Vagina (tissue), 2 donors: ENCODE measurements at regions not wholly inside any gene's neighbourhood (a gene's known extent, or its start where the extent isn't known, plus 50 kb on each side); places are given as distances from the start of the nearest gene placed in this dataset.

Experiments used
- DNase-seq, 2 donors: peaks; one replicate each; pipeline ENCODE4 v3.0.0-alpha.2; 2017; ENCODE audit errors: extremely low spot score in 2 of 2
- H3K27ac ChIP-seq: fragments of 200-600 bp; sonication (generic); one replicate; pipeline ENCODE4 v1.5.1; 2019
- H3K27me3 ChIP-seq: fragments of 200-600 bp; sonication (generic); one replicate; pipeline ENCODE4 v1.5.1; 2019
- H3K36me3 ChIP-seq, 2 donors: fragments of 200-600 bp; sonication (generic); one replicate each; pipeline ENCODE4 v1.5.1; 2017 to 2019
- H3K4me1 ChIP-seq: fragments of 200-600 bp; sonication (generic); one replicate; pipeline ENCODE4 v1.5.1; 2019
- H3K4me3 ChIP-seq, 2 donors: fragments of 200-600 bp; sonication (generic); 1 replicate in 1 of 2; 2 replicates in 1 of 2; pipeline ENCODE4 v1.5.1; 2016 to 2019
- H3K9me3 ChIP-seq: fragments of 200-600 bp; sonication (generic); one replicate; pipeline ENCODE4 v1.5.1; 2019
- POLR2A ChIP-seq, 2 donors: fragments of 450-650 bp; IDR thresholded peaks; one replicate each; pipeline ENCODE4 v1.6.1; 2017; ENCODE audit warnings: antibody characterized with exemption in 2 of 2, mild to moderate bottlenecking in 2 of 2, moderate library complexity in 2 of 2
- POLR2AphosphoS5 ChIP-seq, 2 donors: sonication (generic); formaldehyde crosslinking; IDR thresholded peaks; one replicate each; pipeline ENCODE4 v1.9.0; 2017; ENCODE audit warnings: antibody characterized with exemption in 2 of 2, mild to moderate bottlenecking in 2 of 2, low read depth in 1 of 2; ENCODE audit not compliant: insufficient read depth in 1 of 2
- intact Hi-C: fragments of 100-400 bp; cut with DNase I; formaldehyde crosslinking; loops from one replicate; pipeline ENCODE4 v1.15.1; 2023
- TF ChIP-seq, protein P1 (sequence below), 3 experiments: fragments of 450-650 bp in 2 of 3; fragments of 200-600 bp in 1 of 3; sonication (generic) in 1 of 3; IDR thresholded peaks; one replicate each; pipeline ENCODE4 v1.5.1; 2017 to 2019; ENCODE audit warnings: antibody characterized with exemption in 3 of 3, mild to moderate bottlenecking in 2 of 3, moderate library complexity in 2 of 3

DNA sequence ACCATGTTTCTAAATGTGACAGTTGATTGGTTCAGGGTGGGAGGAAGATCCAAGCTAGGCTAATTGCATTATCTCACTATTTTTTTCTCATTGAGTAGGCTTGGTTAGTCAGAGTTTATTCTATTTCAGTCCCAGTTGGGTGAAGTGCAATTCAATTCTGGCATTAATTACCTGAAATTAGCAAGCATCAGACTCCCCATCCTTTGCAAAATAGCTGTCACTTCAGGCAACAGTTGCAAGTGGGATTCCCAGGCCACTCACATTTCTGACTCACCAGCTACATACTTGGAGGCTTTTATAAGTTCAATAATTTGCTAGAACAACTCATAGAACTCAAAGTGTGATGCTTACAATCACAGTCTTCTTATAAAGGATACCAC lies 155.8 kb upstream of the HAND2 start:
- H3K27me3 ChIP-seq = no peaks in the 10 kb centered on the region
- H3K4me3 ChIP-seq = no peak overlapping the region
- DNase-seq = no peak
- TF ChIP-seq, protein P1, sequence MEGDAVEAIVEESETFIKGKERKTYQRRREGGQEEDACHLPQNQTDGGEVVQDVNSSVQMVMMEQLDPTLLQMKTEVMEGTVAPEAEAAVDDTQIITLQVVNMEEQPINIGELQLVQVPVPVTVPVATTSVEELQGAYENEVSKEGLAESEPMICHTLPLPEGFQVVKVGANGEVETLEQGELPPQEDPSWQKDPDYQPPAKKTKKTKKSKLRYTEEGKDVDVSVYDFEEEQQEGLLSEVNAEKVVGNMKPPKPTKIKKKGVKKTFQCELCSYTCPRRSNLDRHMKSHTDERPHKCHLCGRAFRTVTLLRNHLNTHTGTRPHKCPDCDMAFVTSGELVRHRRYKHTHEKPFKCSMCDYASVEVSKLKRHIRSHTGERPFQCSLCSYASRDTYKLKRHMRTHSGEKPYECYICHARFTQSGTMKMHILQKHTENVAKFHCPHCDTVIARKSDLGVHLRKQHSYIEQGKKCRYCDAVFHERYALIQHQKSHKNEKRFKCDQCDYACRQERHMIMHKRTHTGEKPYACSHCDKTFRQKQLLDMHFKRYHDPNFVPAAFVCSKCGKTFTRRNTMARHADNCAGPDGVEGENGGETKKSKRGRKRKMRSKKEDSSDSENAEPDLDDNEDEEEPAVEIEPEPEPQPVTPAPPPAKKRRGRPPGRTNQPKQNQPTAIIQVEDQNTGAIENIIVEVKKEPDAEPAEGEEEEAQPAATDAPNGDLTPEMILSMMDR (IDR thresholded peaks at IDR 0.05) = no peak
- TF ChIP-seq POLR2AphosphoS5 (IDR thresholded peaks at IDR 0.05; ENCODE audit: insufficient read depth in 1 of 2, low read depth in 1 of 2) (no peak), POLR2A (IDR thresholded peaks at IDR 0.05) (no peak)
- no peak overlapping the region for H3K27ac ChIP-seq
- no peaks in the 10 kb centered on the region for H3K4me1 ChIP-seq
- H3K9me3 ChIP-seq = no peaks in the 10 kb centered on the region
- intact Hi-C loops = no loop called here
- H3K36me3 ChIP-seq = no peaks in the 10 kb centered on the region

DNA sequence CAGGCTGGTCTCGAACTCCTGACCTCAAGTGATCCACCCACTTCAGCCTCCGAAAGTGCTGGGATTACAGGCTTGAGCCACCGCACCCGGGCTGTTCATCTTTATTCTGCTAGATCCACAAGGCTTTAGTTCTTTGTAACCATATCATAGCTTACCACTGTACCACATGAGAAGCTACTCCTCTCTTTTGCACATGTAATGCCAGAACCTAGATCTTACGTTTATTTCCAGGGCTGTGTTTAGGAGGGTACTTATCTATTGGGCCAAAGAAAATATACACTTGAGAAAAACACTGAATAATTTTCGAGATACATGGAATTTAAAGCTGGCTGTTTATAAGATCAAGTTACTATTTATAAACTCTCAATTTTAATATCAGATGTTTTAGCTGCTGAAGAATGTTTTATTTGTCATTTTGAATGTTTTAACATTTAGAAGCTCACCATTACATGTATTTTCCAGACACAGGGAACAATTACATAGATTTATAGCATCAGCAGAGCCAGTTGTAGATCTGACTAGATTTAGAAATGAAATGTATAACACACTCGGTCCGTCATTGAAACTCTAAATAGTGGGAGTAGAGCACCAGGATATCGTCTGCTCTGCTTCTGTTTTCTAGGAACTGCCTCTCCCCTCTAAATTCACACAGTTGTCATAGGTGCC lies 155.3 kb upstream of the HAND2 start:
- no peak for TF ChIP-seq POLR2A (IDR thresholded peaks at IDR 0.05)
- TF ChIP-seq, protein P1 (IDR thresholded peaks at IDR 0.05) = no peak
- no peak for TF ChIP-seq POLR2AphosphoS5 (IDR thresholded peaks at IDR 0.05; ENCODE audit: insufficient read depth in 1 of 2, low read depth in 1 of 2)
- Histone ChIP-seq H3K36me3 (no peaks in the 10 kb centered on the region), H3K27ac (no peak overlapping the region), H3K27me3 (no peaks in the 10 kb centered on the region), H3K9me3 (no peaks in the 10 kb centered on the region), H3K4me1 (no peaks in the 10 kb centered on the region), H3K4me3 (no peak overlapping the region)
- DNase-seq = no peak
- intact Hi-C loops = no loop called here

DNA sequence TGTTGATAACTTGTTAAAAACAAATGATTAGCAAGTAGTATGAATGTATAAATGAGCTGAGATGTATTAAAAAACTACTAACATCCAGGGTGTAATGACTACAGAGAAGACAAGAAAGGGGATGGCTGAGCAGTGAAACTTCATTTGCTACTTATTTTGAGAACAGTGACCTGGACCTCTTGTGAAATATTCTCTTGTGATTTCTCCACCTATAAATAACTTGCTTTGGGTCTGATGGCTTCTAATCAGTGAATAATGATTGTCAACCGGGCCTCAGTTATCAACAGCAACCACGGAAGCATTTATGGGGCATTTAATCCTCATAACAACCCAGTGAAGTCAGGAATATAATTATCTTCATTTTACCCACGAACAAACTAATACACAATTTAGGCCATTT lies 154.2 kb upstream of the HAND2 start:
- Histone ChIP-seq H3K36me3 (no peaks in the 10 kb centered on the region), H3K4me1 (no peaks in the 10 kb centered on the region), H3K27ac (no peak overlapping the region), H3K4me3 (no peak overlapping the region), H3K27me3 (no peaks in the 10 kb centered on the region), H3K9me3 (no peaks in the 10 kb centered on the region)
- DNase-seq = no peak
- intact Hi-C loops = no loop called here
- no peak for TF ChIP-seq POLR2AphosphoS5 (IDR thresholded peaks at IDR 0.05; ENCODE audit: insufficient read depth in 1 of 2, low read depth in 1 of 2)
- TF ChIP-seq, protein P1 (IDR thresholded peaks at IDR 0.05) = no peak
- no peak for TF ChIP-seq POLR2A (IDR thresholded peaks at IDR 0.05)

DNA sequence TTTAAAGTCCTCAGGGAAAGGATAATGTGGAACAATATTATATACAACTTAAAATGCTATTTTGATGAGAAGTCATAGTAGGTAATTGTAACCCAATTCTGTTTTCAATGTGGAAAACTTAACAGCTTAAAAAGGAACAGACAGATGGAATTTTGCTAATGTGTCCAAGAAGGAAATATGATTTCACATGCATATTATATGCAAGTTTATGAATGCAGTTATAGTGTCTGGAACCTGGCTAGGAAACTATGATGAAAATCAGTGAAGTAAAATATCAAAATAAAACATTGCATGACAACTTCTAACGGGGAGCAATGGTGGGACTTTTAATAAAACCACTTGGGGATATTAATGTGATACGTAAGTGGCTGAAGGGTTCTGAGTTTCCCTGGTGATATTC lies 152.6 kb upstream of the HAND2 start:
- H3K36me3 ChIP-seq = no peaks in the 10 kb centered on the region
- no peak for DNase-seq
- TF ChIP-seq POLR2A (IDR thresholded peaks at IDR 0.05) (no peak), POLR2AphosphoS5 (IDR thresholded peaks at IDR 0.05; ENCODE audit: insufficient read depth in 1 of 2, low read depth in 1 of 2) (no peak)
- TF ChIP-seq, protein P1 (IDR thresholded peaks at IDR 0.05) = no peak
- H3K4me3 ChIP-seq = no peak overlapping the region
- H3K27me3 ChIP-seq = no peaks in the 10 kb centered on the region
- intact Hi-C loops = no loop called here
- no peaks in the 10 kb centered on the region for H3K9me3 ChIP-seq
- no peaks in the 10 kb centered on the region for H3K4me1 ChIP-seq
- H3K27ac ChIP-seq = no peak overlapping the region

DNA sequence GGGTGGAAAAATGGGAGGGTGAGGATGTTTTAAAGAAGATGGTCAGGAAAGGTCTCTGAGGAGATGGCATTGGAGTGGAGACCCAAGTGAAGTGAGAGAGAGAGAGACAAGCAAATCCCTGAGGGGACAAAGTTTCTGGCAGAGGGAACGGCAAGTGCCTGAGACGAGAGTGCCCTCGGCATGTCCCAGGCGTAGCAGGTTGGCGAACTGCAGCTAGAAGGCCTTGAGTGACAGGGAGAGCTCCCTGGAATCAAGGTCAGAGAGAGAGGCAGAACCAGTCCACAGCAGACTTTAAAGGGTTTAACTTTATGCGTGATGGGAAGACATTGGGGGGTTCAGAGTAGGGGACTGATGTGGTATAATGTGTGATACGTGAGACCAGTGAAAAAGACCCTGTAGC lies 150.2 kb upstream of the HAND2 start:
- TF ChIP-seq, protein P1 (IDR thresholded peaks at IDR 0.05) = no peak
- no peak for TF ChIP-seq POLR2AphosphoS5 (IDR thresholded peaks at IDR 0.05; ENCODE audit: insufficient read depth in 1 of 2, low read depth in 1 of 2)
- TF ChIP-seq POLR2A (IDR thresholded peaks at IDR 0.05) = no peak
- no peak for DNase-seq
- Histone ChIP-seq H3K4me3 (no peak overlapping the region), H3K27me3 (no peaks in the 10 kb centered on the region), H3K4me1 (no peaks in the 10 kb centered on the region), H3K9me3 (no peaks in the 10 kb centered on the region), H3K36me3 (no peaks in the 10 kb centered on the region), H3K27ac (no peak overlapping the region)
- intact Hi-C loops = no loop called here
